ENCODE measurements at regions not wholly inside any gene's neighbourhood (a gene's known extent, or its start where the extent isn't known, plus 50 kb on each side); places are given as distances from the start of the nearest gene placed in this dataset.
"Not testable (repeated sequence)": the region's sequence is repeated elsewhere in the genome, so short reads cannot be mapped to it uniquely, and the experiment has no call there.

DNA sequence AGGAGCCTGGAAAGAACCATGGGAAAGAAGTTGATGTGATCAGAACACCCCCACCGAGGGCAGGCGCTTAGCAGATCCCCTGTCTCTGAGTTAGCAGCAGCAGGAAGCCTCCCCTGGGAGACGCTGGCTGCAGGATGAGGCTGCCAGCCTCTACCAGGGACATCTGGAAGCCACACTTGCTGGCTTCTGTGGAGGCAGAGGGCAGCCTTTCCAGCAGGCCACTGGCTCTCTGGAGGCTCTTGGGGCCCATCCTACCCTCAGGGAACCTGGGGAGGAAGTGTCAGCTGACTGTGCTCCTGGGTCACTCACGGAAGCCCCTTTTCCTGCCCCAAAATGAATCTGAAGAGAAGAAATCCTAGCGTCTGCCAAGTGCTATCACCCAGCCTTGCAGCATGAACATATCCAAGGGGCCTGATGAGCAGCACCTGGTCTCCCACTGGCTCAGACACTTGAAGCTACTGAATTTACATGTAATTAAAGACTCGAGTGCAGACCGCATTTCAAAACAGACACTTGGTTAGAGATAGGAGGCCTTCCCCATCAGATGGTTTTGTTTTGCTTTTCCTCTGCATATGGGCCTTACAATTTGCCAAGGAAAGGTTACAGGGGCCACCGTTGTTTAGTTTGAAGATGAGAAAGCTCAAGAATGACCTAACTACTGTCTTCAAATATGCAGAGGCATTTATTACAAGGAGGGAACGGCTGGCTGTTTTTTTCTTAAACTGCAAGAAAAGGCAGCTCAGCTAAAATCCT lies 142.1 kb downstream of the BCL2L11 start:
- TF ChIP-seq, protein P1, sequence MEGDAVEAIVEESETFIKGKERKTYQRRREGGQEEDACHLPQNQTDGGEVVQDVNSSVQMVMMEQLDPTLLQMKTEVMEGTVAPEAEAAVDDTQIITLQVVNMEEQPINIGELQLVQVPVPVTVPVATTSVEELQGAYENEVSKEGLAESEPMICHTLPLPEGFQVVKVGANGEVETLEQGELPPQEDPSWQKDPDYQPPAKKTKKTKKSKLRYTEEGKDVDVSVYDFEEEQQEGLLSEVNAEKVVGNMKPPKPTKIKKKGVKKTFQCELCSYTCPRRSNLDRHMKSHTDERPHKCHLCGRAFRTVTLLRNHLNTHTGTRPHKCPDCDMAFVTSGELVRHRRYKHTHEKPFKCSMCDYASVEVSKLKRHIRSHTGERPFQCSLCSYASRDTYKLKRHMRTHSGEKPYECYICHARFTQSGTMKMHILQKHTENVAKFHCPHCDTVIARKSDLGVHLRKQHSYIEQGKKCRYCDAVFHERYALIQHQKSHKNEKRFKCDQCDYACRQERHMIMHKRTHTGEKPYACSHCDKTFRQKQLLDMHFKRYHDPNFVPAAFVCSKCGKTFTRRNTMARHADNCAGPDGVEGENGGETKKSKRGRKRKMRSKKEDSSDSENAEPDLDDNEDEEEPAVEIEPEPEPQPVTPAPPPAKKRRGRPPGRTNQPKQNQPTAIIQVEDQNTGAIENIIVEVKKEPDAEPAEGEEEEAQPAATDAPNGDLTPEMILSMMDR (conservative IDR thresholded peaks at IDR 0.05; ENCODE audit: low read length) = not testable (repeated sequence)
- TF ChIP-seq EZH2phosphoT487 (IDR thresholded peaks at IDR 0.05; ENCODE audit: borderline replicate concordance) = not testable (repeated sequence)
